22Rv1 (cell line): ENCODE measurements at regions not wholly inside any gene's neighbourhood (a gene's known extent, or its start where the extent isn't known, plus 50 kb on each side); places are given as distances from the start of the nearest gene placed in this dataset.

Experiments
- H3K27ac ChIP-seq: fragments of 450-650 bp; 2 replicates; pipeline ENCODE4 v1.5.1; 2017
- ZFX ChIP-seq: fragments of 450-650 bp; IDR thresholded peaks from 2 replicates; pipeline ENCODE4 v1.6.1; 2017; ENCODE audit warnings: antibody characterized with exemption, borderline replicate concordance
- TF ChIP-seq, protein P1 (sequence below): fragments of 450-650 bp; IDR thresholded peaks from 2 replicates; pipeline ENCODE4 v1.5.1; 2017; ENCODE audit warnings: mild to moderate bottlenecking

DNA sequence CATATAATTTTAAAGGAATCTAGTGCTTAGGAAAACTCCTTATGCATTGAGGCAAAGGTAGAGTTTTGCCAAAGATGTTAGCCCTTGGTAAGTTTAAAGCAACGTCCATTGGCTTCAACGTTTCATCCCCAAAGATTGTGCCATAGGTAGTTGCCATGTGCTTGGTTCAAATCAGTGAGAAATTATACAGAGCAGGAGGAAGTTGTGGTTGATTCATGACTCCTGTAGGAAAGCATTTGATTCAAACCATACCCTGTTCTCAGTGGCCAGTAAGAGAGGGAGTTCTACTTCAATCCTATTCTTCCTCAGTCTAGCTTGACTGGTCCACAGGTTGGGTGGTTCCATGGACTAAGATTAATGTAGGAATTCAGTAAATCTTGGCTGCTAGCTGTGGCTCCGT is 535.6 kb downstream of the QKI start:
- no peak for TF ChIP-seq ZFX
- TF ChIP-seq, protein P1, sequence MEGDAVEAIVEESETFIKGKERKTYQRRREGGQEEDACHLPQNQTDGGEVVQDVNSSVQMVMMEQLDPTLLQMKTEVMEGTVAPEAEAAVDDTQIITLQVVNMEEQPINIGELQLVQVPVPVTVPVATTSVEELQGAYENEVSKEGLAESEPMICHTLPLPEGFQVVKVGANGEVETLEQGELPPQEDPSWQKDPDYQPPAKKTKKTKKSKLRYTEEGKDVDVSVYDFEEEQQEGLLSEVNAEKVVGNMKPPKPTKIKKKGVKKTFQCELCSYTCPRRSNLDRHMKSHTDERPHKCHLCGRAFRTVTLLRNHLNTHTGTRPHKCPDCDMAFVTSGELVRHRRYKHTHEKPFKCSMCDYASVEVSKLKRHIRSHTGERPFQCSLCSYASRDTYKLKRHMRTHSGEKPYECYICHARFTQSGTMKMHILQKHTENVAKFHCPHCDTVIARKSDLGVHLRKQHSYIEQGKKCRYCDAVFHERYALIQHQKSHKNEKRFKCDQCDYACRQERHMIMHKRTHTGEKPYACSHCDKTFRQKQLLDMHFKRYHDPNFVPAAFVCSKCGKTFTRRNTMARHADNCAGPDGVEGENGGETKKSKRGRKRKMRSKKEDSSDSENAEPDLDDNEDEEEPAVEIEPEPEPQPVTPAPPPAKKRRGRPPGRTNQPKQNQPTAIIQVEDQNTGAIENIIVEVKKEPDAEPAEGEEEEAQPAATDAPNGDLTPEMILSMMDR, result no peak
- no peak overlapping the region for H3K27ac ChIP-seq

DNA sequence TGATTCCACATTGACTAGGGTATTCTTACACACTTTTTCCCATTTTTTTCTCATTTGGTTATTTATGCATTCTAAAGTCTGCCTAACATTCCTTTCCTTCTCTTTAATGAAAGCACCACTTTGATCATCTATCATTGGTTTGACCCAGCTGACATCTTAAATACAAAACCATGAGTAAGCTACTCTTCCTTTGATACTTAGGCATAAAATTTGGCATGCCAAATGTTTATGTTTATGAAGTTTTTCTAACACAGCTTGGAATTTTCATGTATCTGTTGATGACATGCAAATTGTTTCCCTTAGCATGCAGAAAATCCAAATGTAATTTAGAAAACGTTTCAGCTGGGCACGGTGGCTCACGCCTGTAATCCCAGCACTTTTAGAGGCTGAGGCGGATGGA is 534.9 kb downstream of the QKI start:
- H3K27ac ChIP-seq, result no peak overlapping the region
- no peak for TF ChIP-seq ZFX
- TF ChIP-seq, protein P1, result no peak

DNA sequence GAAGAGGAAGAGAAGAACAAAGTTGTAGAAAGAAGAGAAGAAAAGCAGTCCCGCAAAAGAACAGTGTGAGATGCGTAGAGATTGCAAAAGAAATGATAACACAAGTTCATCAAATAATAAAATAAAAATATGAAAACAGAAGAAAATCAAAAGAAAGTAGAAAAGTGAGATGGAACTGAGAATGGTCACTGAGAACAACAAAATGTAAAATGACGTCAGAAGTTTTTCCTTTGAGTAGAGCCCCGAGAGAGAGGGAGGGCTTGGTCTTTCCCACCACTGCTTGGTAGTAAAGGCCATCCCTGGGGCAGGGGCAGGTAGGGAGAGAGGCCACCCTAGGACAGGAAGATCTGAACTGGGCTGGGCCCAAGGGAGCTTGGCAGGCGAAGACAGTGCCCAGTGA is 533.7 kb downstream of the QKI start:
- no peak overlapping the region for H3K27ac ChIP-seq
- TF ChIP-seq, protein P1, result no peak
- no peak for TF ChIP-seq ZFX

DNA sequence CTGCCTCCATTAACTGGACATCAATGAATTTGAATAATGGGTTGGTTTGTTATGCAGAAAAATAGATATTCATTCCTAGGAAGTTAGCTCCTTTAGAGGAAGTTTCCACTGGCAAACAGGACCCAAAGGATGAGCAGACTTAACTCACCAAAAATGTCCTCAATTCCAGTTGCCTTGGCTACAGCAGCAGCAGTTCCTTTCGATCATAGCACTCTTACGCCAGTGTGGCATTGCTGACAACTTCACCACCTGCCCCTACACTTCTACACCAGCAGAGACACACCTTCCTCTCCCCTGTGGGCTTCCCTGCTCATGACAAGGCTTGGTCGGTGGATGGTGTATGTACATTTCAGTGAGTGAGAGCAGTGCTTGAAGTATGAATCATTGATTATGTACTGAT is 532.8 kb downstream of the QKI start:
- no peak overlapping the region for H3K27ac ChIP-seq
- TF ChIP-seq, protein P1, result no peak
- no peak for TF ChIP-seq ZFX

DNA sequence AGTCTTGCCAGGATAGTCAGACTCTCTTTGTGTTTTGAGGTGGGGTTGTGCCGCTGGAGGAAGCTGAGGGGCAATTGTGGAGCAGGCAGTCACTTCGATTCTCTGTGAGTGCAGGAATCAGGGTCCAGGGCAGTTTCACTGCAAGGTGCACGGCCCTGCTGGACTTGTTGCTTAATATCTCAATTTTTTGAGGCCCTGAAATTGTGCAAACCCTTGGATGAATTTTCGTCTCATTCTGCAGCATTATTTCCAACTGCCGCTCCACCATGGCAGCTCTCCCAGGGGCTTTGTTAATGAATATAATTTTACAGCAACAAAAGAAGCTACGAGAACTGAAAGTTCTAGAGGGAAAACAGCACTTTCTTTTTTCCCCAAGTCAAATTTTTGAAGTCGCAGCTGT is 531.9 kb downstream of the QKI start:
- TF ChIP-seq ZFX, result no peak
- TF ChIP-seq, protein P1, result no peak
- H3K27ac ChIP-seq, result no peak overlapping the region

DNA sequence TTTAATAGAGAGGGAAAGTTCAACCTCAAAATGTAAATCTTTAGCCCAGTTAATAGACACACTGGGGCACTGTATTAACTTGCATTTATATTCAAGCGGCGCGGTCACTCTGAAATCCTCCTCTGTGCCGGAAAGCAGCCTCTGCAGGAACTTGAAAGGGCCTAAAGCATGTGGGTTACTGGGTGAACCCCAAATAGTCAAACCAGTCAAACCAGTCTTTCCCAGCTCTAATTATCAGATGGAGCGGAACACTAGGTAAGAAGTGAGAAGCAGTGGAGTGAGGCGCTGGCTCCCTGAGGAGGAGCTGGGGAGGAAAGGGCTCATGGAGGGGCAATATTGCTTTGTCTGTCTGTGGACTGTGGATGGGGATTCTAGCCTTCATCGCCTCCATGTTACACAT is 531.3 kb downstream of the QKI start:
- H3K27ac ChIP-seq, result no peak overlapping the region
- TF ChIP-seq, protein P1, result no peak
- TF ChIP-seq ZFX, result no peak

DNA sequence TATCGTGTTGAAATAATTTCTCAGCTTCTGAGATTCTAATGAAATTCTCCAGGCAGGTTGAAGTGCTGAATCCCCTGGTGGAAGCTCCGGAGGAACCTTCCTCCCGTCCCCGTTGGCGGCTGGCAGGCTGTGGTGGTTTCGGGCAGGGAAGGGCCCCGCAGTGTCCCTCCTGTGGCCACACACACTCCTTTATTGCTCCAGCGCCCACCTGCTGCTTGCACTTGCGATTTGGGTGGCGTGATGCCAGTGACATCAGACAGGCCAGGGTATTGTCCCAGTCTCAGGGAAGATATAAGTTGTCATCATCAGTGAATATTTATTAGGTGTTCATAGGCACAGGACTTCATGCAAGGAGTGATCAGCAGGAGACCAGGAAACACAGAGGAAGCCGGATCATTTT is 530.4 kb downstream of the QKI start:
- H3K27ac ChIP-seq, result no peak overlapping the region
- TF ChIP-seq, protein P1, result no peak
- TF ChIP-seq ZFX, result no peak
